HG03060 (cell line): ENCODE measurements at regions not wholly inside any gene's neighbourhood (a gene's known extent, or its start where the extent isn't known, plus 50 kb on each side); places are given as distances from the start of the nearest gene placed in this dataset.
"Not testable (repeated sequence)": the region's sequence is repeated elsewhere in the genome, so short reads cannot be mapped to it uniquely, and the experiment has no call there.

Experiments used
- ATAC-seq: cut with Tn5 transposase; IDR thresholded peaks from one replicate; pipeline ENCODE4 v1.9.1; 2021; ENCODE audit warnings: low read depth, moderate number of reproducible peaks; ENCODE audit not compliant: unreplicated experiment

DNA sequence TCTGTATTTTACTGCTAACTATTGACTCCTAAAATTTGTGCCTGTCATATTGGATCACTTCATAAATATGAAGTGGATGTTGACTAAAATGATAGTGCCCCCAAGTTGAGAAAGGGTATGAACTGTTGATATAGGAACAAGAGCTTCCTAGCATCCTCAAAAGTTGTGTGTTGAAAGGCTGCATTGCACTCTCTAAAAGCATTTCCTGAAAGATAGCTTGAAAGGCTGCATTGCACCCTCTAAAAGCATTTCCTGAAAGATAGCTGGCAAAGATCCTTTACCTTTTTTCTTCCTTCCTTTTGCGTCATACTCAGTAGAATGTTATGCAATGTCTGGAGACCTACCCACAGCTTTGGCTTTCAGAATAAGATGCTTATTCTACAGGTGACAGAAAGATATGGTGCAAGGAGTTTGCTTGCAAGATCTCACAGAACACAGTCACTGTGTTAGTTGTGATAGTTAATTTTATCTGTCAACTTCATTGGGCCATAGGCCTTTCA is 274.6 kb upstream of the GALNTL6 start:
- ATAC-seq, result no peak

GRCh38 chr4:171534391-171534790 is 278.8 kb upstream of the GALNTL6 start:
- no peak for ATAC-seq

DNA sequence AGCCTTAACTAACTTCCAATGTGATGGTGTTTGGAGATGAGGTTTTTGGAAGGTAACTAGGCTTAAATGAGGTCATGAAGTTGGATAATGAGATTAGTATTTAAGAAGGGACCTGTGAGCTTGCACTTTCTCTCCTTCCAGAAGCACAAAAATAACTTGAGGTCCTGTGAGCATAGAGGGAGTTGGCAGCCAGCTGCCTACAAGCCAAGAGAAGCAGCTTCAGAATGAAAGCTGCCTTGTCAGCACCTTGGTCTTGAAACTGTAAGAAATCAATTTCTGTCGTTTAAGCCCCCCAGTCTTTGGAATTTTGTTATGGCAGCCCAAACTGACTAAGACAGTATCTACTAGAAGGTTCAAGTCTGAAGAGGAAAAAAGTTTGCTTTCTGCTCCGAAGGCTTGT is 280.2 kb upstream of the GALNTL6 start:
- no peak for ATAC-seq

GRCh38 chr4:171524903-171525302 is 288.3 kb upstream of the GALNTL6 start:
- no peak for ATAC-seq

DNA sequence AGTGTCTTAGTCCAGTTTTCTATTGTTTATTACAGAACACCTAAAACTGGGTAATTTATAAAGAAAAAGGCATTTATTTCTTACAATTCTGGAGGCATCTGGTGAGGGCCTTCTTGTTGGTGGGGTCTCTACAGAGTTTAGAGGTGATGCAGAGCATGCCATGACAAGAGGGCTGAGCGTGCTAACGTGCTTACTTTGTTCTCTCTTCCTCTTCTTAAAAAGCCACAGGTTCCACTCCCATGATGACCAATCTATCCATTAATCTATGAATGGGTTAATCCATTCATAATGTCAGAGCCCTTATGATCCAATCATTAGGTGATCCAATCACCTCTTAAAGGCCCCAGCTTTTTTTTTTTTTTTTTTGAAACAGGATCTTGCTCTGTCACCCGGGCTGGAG is 291.5 kb upstream of the GALNTL6 start:
- no peak for ATAC-seq

DNA sequence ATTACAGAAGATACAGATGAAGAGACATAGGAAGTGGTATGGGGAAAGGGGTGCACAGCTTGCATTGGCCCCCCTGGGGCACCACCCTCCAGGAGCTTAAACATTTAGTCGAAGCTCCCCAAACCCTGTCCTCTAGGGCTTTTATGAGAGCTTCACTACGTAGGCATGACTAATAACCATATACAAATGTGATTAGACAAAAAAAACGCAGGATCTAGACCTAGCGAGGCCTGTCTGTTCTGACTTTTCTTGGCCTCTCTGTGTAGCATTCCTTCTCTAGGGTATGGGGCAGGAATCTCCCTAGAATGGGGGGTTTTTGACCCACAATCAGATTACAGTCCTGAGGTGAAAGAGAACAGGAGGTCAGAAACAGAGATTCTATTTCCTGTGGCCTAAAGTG is 293.7 kb upstream of the GALNTL6 start:
- ATAC-seq, result no peak

- ATAC-seq, result no peak
These were observed 295.3 kb upstream of the GALNTL6 start for GRCh38 chr4:171517883-171518282.

GRCh38 chr4:171516694-171517093 is 296.5 kb upstream of the GALNTL6 start:
- no peak for ATAC-seq

- ATAC-seq, result no peak
These were observed 328.5 kb upstream of the GALNTL6 start for GRCh38 chr4:171484681-171485080.

GRCh38 chr4:171478181-171478580 is 335.0 kb upstream of the GALNTL6 start:
- ATAC-seq, result no peak

DNA sequence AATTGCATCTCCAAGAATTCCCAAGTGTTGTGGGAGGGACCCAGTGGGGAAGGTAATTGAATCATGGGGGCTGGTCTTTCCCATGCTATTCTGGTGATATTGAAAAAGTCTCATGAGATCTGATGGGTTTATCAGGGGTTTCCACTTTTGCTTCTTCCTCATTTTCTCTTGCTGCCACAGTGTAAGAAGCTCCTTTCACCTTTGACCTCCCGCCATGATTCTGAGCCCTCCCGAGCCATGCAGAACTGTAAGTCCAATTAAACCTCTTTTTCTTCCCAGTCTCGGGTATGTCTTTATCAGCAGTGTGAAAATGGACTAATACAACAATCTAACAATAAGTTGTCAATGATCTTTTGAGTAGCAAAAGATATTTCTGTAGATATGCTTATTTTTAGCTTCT is 338.1 kb upstream of the GALNTL6 start:
- ATAC-seq, result not testable (repeated sequence)

DNA sequence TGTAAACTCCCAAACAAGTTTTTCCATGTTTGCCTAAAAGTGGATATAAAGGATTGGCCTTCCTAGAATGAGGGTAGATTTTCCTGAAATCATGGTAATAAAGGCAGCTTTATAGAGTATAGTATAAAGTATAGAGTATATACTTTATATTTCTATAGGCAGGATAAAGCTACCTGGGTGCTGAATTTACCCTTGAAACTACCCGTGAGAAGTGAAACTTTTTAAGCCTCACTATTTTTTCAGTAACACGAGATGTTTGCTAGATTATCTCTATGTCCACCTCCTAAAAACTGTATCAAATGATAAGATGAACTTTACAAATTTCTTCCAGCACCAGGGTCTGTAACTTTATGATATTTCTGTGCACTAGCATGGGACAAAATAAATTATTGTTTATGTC is 340.0 kb upstream of the GALNTL6 start:
- no peak for ATAC-seq

GRCh38 chr4:171472230-171472629 is 341.0 kb upstream of the GALNTL6 start:
- ATAC-seq, result no peak

DNA sequence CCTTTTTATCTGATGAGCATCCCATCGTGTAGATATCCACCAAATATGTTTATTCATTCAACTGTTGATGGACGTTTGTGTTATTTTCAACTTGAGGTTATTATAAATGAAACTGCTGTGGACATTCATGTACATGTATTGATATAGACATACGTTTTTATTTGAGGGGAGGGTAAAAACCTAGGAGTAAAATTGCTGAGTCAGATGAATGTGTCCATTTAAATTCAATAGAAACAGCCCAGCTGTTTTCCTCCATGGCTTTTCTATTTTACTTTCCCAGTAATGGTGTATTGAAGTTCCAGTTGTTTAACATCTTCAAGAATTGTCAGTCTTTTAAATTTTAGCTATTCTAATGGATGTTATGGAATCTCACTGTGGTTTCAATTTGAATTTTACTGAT is 348.7 kb upstream of the GALNTL6 start:
- no peak for ATAC-seq

DNA sequence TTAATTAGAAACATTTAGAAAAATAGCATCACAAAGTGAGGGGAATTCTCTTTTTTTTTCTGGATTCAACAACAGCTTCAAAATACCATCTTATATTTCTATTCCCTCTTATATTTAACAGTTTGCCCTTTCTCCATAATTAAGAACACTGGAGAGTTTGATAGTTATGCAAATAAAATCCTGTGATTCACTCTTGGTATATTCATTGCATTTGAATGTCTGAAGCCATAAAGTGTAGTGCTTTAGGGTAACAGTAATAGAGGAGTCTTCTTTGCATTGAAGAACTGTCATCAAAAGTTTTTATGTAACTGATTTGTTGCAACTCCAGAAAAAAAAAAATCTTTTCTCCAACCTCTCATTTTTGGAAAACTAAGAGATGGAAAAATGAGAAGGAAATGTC is 352.0 kb upstream of the GALNTL6 start:
- ATAC-seq, result no peak

GRCh38 chr4:171448919-171449481 is 364.2 kb upstream of the GALNTL6 start:
- peak; percentile 56 for ATAC-seq

- no peak for ATAC-seq
These were observed 364.8 kb upstream of the GALNTL6 start for GRCh38 chr4:171448358-171448757.

- ATAC-seq, result no peak
These were observed 371.8 kb upstream of the GALNTL6 start for GRCh38 chr4:171441300-171441941.

DNA sequence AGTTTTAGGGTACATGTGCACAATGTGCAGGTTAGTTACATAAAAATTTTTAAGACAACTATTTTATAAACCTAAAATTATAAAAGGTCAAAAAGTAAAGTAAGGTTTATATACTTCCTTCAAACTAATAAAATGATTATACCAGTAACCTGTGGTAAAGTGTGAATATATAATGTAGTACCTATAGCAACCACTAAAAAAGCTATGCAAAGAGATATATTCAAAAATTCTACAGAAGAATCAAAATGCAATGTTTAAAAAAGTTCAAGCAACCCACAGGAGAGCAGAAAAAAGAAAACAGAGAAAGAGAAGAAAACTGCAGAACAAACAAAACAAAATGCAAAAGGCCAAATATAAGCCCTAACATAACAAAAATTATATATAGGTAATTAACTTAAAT is 379.5 kb upstream of the GALNTL6 start:
- ATAC-seq, result no peak

- no peak for ATAC-seq
These were observed 380.7 kb upstream of the GALNTL6 start for GRCh38 chr4:171432536-171432935.

GRCh38 chr4:171430495-171430894 is 382.7 kb upstream of the GALNTL6 start:
- ATAC-seq, result peak; percentile 54

DNA sequence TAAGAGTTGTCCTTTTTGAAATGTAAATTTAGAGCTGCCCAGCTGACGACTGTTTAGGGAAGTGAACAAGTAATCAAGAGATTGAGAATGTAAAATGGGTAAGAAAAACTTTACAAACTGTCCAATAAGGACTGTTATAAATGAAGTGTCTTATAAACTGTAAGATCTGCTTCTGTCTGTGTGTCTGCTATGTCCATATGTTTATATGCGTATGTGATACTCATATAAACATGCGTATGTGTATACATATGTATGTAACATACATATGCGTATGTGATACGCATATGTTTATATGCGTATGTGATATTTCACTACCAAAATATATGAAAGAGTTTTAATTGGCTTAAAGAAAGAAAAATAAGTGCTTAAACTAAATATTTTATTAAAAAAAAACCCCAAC is 416.0 kb upstream of the GALNTL6 start:
- ATAC-seq, result no peak
